K562 (cell line): ENCODE measurements at regions not wholly inside any gene's neighbourhood (a gene's known extent, or its start where the extent isn't known, plus 50 kb on each side); places are given as distances from the start of the nearest gene placed in this dataset.
A peak's percentile ranks its signal among the peaks of the same experiment; 100 is the strongest.

Experiments used
- ATAC-seq: fragments of 200-7000 bp; cut with Tn5 transposase; 3 replicates; pipeline ENCODE4 v1.9.1; 2020; ENCODE audit warnings: moderate library complexity
- BruUV-seq: library from RNA; stranded (reverse); fragments of 400-500 nt; replicated peaks from 2 replicates; lab custom pipeline; 2021; lab: Mats Ljungman, UMichigan
- CTCF ChIA-PET: fragments of 300-600 bp; formaldehyde crosslinking; extraction: SDS; loops from one replicate; lab custom pipeline; 2021; ENCODE audit warnings: low intra/inter-chr PET ratio; lab: Yijun Ruan, JAX
- POLR2A ChIA-PET: fragments of 300-600, 350-650 bp; sonication (Branson Sonifier 250); formaldehyde crosslinking; extraction: SDS; loops from one replicate; lab custom pipeline; 2021; ENCODE audit warnings: antibody characterized with exemption, inconsistent platforms; lab: Yijun Ruan, JAX
- DNase-seq, 4 experiments: peaks; one replicate each; pipeline versions ENCODE4 v3.0.0 to v3.0.0-alpha.2; 2011 to 2018; ENCODE audit warnings: low spot score in 3 of 4, mixed read lengths in 3 of 4; ENCODE audit errors: extremely low read depth in 1 of 4
- FAIRE-seq: peaks from 2 replicates; lab custom pipeline; 2011; peaks lifted over from hg19 to GRCh38; lab: Jason Lieb, UNC
- H2AFZ ChIP-seq: 2 replicates; pipeline ENCODE4 v1.6.0; 2011; ENCODE audit warnings: low read depth, low read length, control low read depth, inconsistent platforms
- H3K27ac ChIP-seq: fragments of 200-600 bp; 3 replicates; pipeline ENCODE4 v1.8.0; 2011; ENCODE audit warnings: low read depth, mild to moderate bottlenecking, control low read depth, inconsistent platforms, low read length, moderate library complexity, mixed read lengths; ENCODE audit errors: extremely low read depth
- H3K27me3 ChIP-seq, 2 experiments: fragments of 300-600 bp in 1 of 2; 2 replicates in 1 of 2; 3 replicates in 1 of 2; pipeline versions ENCODE4 v1.6.0 to v1.8.0; 2011; ENCODE audit warnings: inconsistent platforms in 2 of 2, low read length in 2 of 2, mild to moderate bottlenecking in 1 of 2, mixed read lengths in 1 of 2, moderate library complexity in 1 of 2; ENCODE audit not compliant: control insufficient read depth in 2 of 2, insufficient read depth in 2 of 2
- H3K36me3 ChIP-seq: fragments of 300-600 bp; 3 replicates; pipeline ENCODE4 v1.8.0; 2011; ENCODE audit warnings: mild to moderate bottlenecking, low read length, inconsistent platforms; ENCODE audit not compliant: control insufficient read depth, insufficient read depth
- H3K4me1 ChIP-seq, 2 experiments: fragments of 200-600 bp in 1 of 2; replicated peaks in 1 of 2; 2 replicates in 1 of 2; 3 replicates in 1 of 2; pipeline versions ENCODE4 v1.5.1 to v1.8.0; 2011; ENCODE audit warnings: inconsistent platforms in 2 of 2, low read length in 2 of 2, mild to moderate bottlenecking in 1 of 2, mixed read lengths in 1 of 2, moderate library complexity in 1 of 2; ENCODE audit not compliant: control insufficient read depth in 2 of 2, insufficient read depth in 2 of 2
- H3K4me2 ChIP-seq: 2 replicates; pipeline ENCODE4 v1.6.1; 2011; ENCODE audit warnings: low read length, control low read depth, inconsistent platforms, mixed read lengths; ENCODE audit not compliant: insufficient read depth
- H3K4me3 ChIP-seq: fragments of 200-600 bp; sonication (generic), shearing (Covaris generic); 2 replicates; pipeline ENCODE4 v1.5.1; 2016; ENCODE audit warnings: control low read depth, inconsistent platforms
- H3K79me2 ChIP-seq: fragments of 200-600 bp; 3 replicates; pipeline ENCODE4 v1.8.0; 2011; ENCODE audit warnings: low read length, inconsistent platforms; ENCODE audit not compliant: control insufficient read depth, insufficient read depth
- H3K9ac ChIP-seq, 2 experiments: 2 replicates each; pipeline versions ENCODE4 v1.6.0 to v1.6.1; 2011; ENCODE audit warnings: low read depth in 2 of 2, low read length in 2 of 2, control low read depth in 1 of 2, inconsistent platforms in 1 of 2, mild to moderate bottlenecking in 1 of 2, mixed read lengths in 1 of 2; ENCODE audit not compliant: insufficient read depth in 1 of 2
- H3K9me1 ChIP-seq: one replicate; pipeline ENCODE4 v1.6.0; 2011; ENCODE audit warnings: inconsistent platforms, mild to moderate bottlenecking, low read length, moderate library complexity; ENCODE audit not compliant: control insufficient read depth, insufficient read depth
- H3K9me3 ChIP-seq: replicated peaks from 2 replicates; pipeline ENCODE4 v1.5.1; 2011; ENCODE audit warnings: low read depth, low read length, inconsistent platforms; ENCODE audit not compliant: control insufficient read depth, insufficient read depth
- H4K20me1 ChIP-seq: replicated peaks from 2 replicates; pipeline ENCODE4 v1.6.1; 2011; ENCODE audit warnings: low read length, inconsistent platforms, mixed read lengths; ENCODE audit not compliant: control insufficient read depth, insufficient read depth
- CSDE1 ChIP-seq, 2 experiments: fragments of 450-650 bp; IDR thresholded peaks; 2 replicates each; pipeline ENCODE4 v1.6.1; 2016; ENCODE audit warnings: mild to moderate bottlenecking in 1 of 2
- E2F3 ChIP-seq: fragments of 250-450 bp; sonication (Bioruptor Pico); IDR thresholded peaks from 2 replicates; pipeline ENCODE4 v1.4.0; 2020; ENCODE audit warnings: mild to moderate bottlenecking
- FOSL1 ChIP-seq: fragments of 200-800 bp; sonication (Bioruptor generic); conservative IDR thresholded peaks from 2 replicates; pipeline ENCODE4 v1.6.1; 2016; ENCODE audit warnings: missing genetic modification characterization, missing compliant biosample characterization
- FOXM1 ChIP-seq, 2 experiments: fragments of 450-650 bp in 1 of 2; sonication (generic) in 1 of 2; formaldehyde crosslinking in 1 of 2; IDR thresholded peaks; 2 replicates each; pipeline versions ENCODE4 v1.6.1 to v1.9.0; 2017 to 2022; ENCODE audit warnings: low read depth in 2 of 2, mild to moderate bottlenecking in 2 of 2, missing genetic modification reagents in 1 of 2, moderate library complexity in 1 of 2
- PRDM10 ChIP-seq: fragments of 450-650 bp; IDR thresholded peaks from 2 replicates; pipeline ENCODE4 v1.6.1; 2018; ENCODE audit not compliant: partially characterized antibody
- STAT5A ChIP-seq: IDR thresholded peaks from 2 replicates; pipeline ENCODE4 v1.6.1; 2012; ENCODE audit warnings: low read length, inconsistent platforms, borderline replicate concordance
- STAT5B ChIP-seq: fragments of 250-450 bp; sonication (Bioruptor Pico); IDR thresholded peaks from 2 replicates; pipeline ENCODE4 v1.8.0; 2021; ENCODE audit warnings: mild to moderate bottlenecking, inconsistent platforms
- TAF7 ChIP-seq: fragments of 450-650 bp; IDR thresholded peaks from 2 replicates; pipeline ENCODE4 v1.6.1; 2016; ENCODE audit warnings: missing genetic modification characterization, missing compliant biosample characterization
- YY1 ChIP-seq, 3 experiments: IDR thresholded peaks; 2 replicates each; pipeline ENCODE4 v1.6.1; 2011; ENCODE audit warnings: low read length in 2 of 3, mild to moderate bottlenecking in 2 of 3, moderate library complexity in 2 of 3, borderline replicate concordance in 1 of 3, control low read depth in 1 of 3, low read depth in 1 of 3; ENCODE audit not compliant: insufficient read depth in 3 of 3, insufficient replicate concordance in 2 of 3, control insufficient read depth in 1 of 3, insufficient read length in 1 of 3; ENCODE audit errors: extremely low read depth in 1 of 3
- ZKSCAN8 ChIP-seq: fragments of 200-800 bp; sonication (Bioruptor generic); IDR thresholded peaks from 2 replicates; pipeline ENCODE4 v1.6.1; 2016; ENCODE audit warnings: missing genetic modification characterization, missing compliant biosample characterization
- ZNF184 ChIP-seq: sonication (generic); formaldehyde crosslinking; IDR thresholded peaks from 2 replicates; pipeline ENCODE4 v1.5.0; 2020; ENCODE audit warnings: missing genetic modification reagents
- ZNF561 ChIP-seq: fragments of 450-650 bp; formaldehyde crosslinking; conservative IDR thresholded peaks from 2 replicates; pipeline ENCODE4 v1.4.0; 2020; ENCODE audit warnings: mild to moderate bottlenecking, moderate library complexity
- ZNF57 ChIP-seq: fragments of 450-650 bp; formaldehyde crosslinking; IDR thresholded peaks from 2 replicates; pipeline ENCODE4 v1.4.0; 2020; ENCODE audit warnings: mild to moderate bottlenecking, moderate library complexity
- WGBS: fragments of 100-300 bp; shearing (Covaris generic); methylation state at CpG from one replicate; pipeline ENCODE4 v1.1.6; 2016; ENCODE audit warnings: low coverage, mixed read lengths; ENCODE audit not compliant: insufficient coverage; ENCODE audit errors: missing lambda C conversion rate; 5-methylcytosine and 5-hydroxymethylcytosine counted together
- in situ Hi-C: fragments of 300-500 bp; cut with MboI; formaldehyde crosslinking; loops from 4 replicates; pipeline ENCODE4 v1.15.0; 2018; ENCODE audit warnings: inconsistent platforms, mixed read lengths
- intact Hi-C: fragments of 100-400 bp; cut with micrococcal nuclease; formaldehyde crosslinking; loops from 2 replicates; pipeline ENCODE4 v1.14.2; 2022

GRCh38 chr12:126937431-126937830 is 1329.5 kb upstream of the TMEM132C start:
- H2AFZ ChIP-seq = no peak overlapping the region
- no TSS peak for BruUV-seq
- no peaks in the 10 kb centered on the region for H4K20me1 ChIP-seq
- ChIA-PET CTCF (no interaction called here), POLR2A (no interaction called here)
- no peaks in the 10 kb centered on the region for H3K9me3 ChIP-seq
- no peak overlapping the region for H3K4me3 ChIP-seq
- no peaks in the 10 kb centered on the region for H3K36me3 ChIP-seq
- in situ Hi-C loops = no loop called here
- no peaks in the 10 kb centered on the region for H3K9me1 ChIP-seq
- H3K4me1 ChIP-seq = peaks cover 4 to 6% of the 10 kb centered on the region in 2 experiments; a peak in 2 of 5 replicates
- H3K9ac ChIP-seq = no peak overlapping the region
- 25% methylated on average over 1 of the region's 1 CpG for WGBS
- ATAC-seq (no peak), DNase-seq (no peak), FAIRE-seq (no peak)
- intact Hi-C loops = no loop called here
- no peak for TF ChIP-seq STAT5B (CRISPR knock-in tag)
- no peak for TF ChIP-seq YY1 (IDR thresholded peaks at IDR 0.05; ENCODE audit: borderline replicate concordance in 1 of 3, control insufficient read depth in 1 of 3, extremely low read depth in 1 of 3, insufficient read depth in 3 of 3, insufficient read length in 1 of 3, insufficient replicate concordance in 2 of 3, low read depth in 1 of 3, low read length in 2 of 3)
- H3K79me2 ChIP-seq = no peaks in the 10 kb centered on the region
- H3K27ac ChIP-seq = no peak overlapping the region
- no peaks in the 10 kb centered on the region for H3K27me3 ChIP-seq
- no peak overlapping the region for H3K4me2 ChIP-seq

GRCh38 chr12:126944684-126945083 is 1322.3 kb upstream of the TMEM132C start:
- no peak overlapping the region for H2AFZ ChIP-seq
- no peaks in the 10 kb centered on the region for H3K9me1 ChIP-seq
- no peaks in the 10 kb centered on the region for H3K9me3 ChIP-seq
- WGBS = 45% methylated on average over 6 of the region's 6 CpGs
- no peak for FAIRE-seq
- H3K27ac ChIP-seq = no peak overlapping the region
- in situ Hi-C loops (no loop called here), intact Hi-C loops (no loop called here)
- H3K4me3 ChIP-seq = no peak overlapping the region
- no peak; the same call in 1 of the 3 replicates for ATAC-seq
- no peak overlapping the region for H3K9ac ChIP-seq
- H3K79me2 ChIP-seq = no peaks in the 10 kb centered on the region
- H3K4me2 ChIP-seq = no peak overlapping the region
- no peaks in the 10 kb centered on the region for H3K36me3 ChIP-seq
- BruUV-seq = no TSS peak
- CTCF ChIA-PET = no interaction called here
- H3K27me3 ChIP-seq = no peaks in the 10 kb centered on the region
- DNase-seq = no peak
- H3K4me1 ChIP-seq = peaks cover 0 to 12% of the 10 kb centered on the region in 2 experiments; a peak in 2 of 5 replicates
- H4K20me1 ChIP-seq = no peaks in the 10 kb centered on the region
- POLR2A ChIA-PET = no interaction called here
- TF ChIP-seq FOXM1 (IDR thresholded peaks at IDR 0.05; ENCODE audit: low read depth) (no peak), FOXM1 (CRISPR knock-in tag; IDR thresholded peaks at IDR 0.05; ENCODE audit: low read depth) (no peak), CSDE1 (IDR thresholded peaks at IDR 0.05) (0 out of 4 replicates have a peak, but pooled peaks of 1 of the 2 experiments have one; percentile 41), ZKSCAN8 (CRISPR knock-in tag) (no peak), TAF7 (tag) (no peak), E2F3 (CRISPR knock-in tag) (no peak), ZNF57 (no peak), ZNF184 (CRISPR knock-in tag) (no peak), STAT5A (no peak), PRDM10 (no peak), STAT5B (CRISPR knock-in tag) (no peak), FOSL1 (tag) (peak; percentile 63), ZNF561 (CRISPR knock-in tag) (no peak)
